Upper lobe of right lung (tissue), 1 donor: ENCODE measurements at regions not wholly inside any gene's neighbourhood (a gene's known extent, or its start where the extent isn't known, plus 50 kb on each side); places are given as distances from the start of the nearest gene placed in this dataset.

Experiments
- ATAC-seq: fragments of 200-7000 bp; cut with Tn5 transposase; one replicate; pipeline ENCODE4 v1.9.1; 2020; ENCODE audit warnings: mild to moderate bottlenecking, moderate library complexity
- DNase-seq: peaks from one replicate; pipeline ENCODE4 v3.0.0-alpha.2; 2020
- H3K27ac ChIP-seq: fragments of 200-600 bp; one replicate; pipeline ENCODE4 v1.8.0; 2022
- H3K27me3 ChIP-seq: fragments of 200-600 bp; one replicate; pipeline ENCODE4 v1.8.0; 2022; ENCODE audit warnings: mild to moderate bottlenecking
- H3K36me3 ChIP-seq: fragments of 200-600 bp; one replicate; pipeline ENCODE4 v1.8.0; 2022
- H3K4me1 ChIP-seq: fragments of 200-600 bp; one replicate; pipeline ENCODE4 v1.8.0; 2022
- H3K4me3 ChIP-seq: fragments of 200-600 bp; one replicate; pipeline ENCODE4 v1.8.0; 2022; ENCODE audit warnings: mild to moderate bottlenecking
- H3K9me3 ChIP-seq: fragments of 200-600 bp; one replicate; pipeline ENCODE4 v1.8.0; 2022
- CTCF ChIP-seq: fragments of 200-600 bp; IDR thresholded peaks from one replicate; pipeline ENCODE4 v1.8.0; 2022; ENCODE audit warnings: antibody characterized with exemption
- intact Hi-C: fragments of 100-400 bp; cut with DNase I; formaldehyde crosslinking; loops from one replicate; pipeline ENCODE4 v1.11.0; 2022
- donor health status: DM: no; HTN: yes; CAD: no; lungs with severe emphysema.

GRCh38 chr1:55990007-55990406 lies 589.4 kb downstream of the PLPP3 start:
- H3K4me1 ChIP-seq: no peaks in the 10 kb centered on the region
- no peak overlapping the region for H3K4me3 ChIP-seq
- no peak overlapping the region for H3K27ac ChIP-seq
- H3K27me3 ChIP-seq: no peaks in the 10 kb centered on the region
- TF ChIP-seq CTCF: no peak
- no peak for DNase-seq
- H3K9me3 ChIP-seq: no peaks in the 10 kb centered on the region
- no peaks in the 10 kb centered on the region for H3K36me3 ChIP-seq
- intact Hi-C loops: no loop called here
- ATAC-seq: no peak

- no peaks in the 10 kb centered on the region for H3K9me3 ChIP-seq
- ATAC-seq (no peak), DNase-seq (no peak)
- no peaks in the 10 kb centered on the region for H3K36me3 ChIP-seq
- H3K4me3 ChIP-seq: no peak overlapping the region
- no peaks in the 10 kb centered on the region for H3K27me3 ChIP-seq
- no peaks in the 10 kb centered on the region for H3K4me1 ChIP-seq
- no peak overlapping the region for H3K27ac ChIP-seq
- intact Hi-C loops: no loop called here
- TF ChIP-seq CTCF: no peak
These were observed 590.4 kb downstream of the PLPP3 start for GRCh38 chr1:55988963-55989452.

GRCh38 chr1:55987491-55988249 lies 591.7 kb downstream of the PLPP3 start:
- H3K4me1 ChIP-seq: no peaks in the 10 kb centered on the region
- ATAC-seq (no peak), DNase-seq (no peak)
- H3K4me3 ChIP-seq: no peak overlapping the region
- H3K27ac ChIP-seq: no peak overlapping the region
- H3K36me3 ChIP-seq: no peaks in the 10 kb centered on the region
- H3K9me3 ChIP-seq: no peaks in the 10 kb centered on the region
- intact Hi-C loops: no loop called here
- H3K27me3 ChIP-seq: no peaks in the 10 kb centered on the region
- no peak for TF ChIP-seq CTCF

GRCh38 chr1:55986003-55986402 lies 593.4 kb downstream of the PLPP3 start:
- ATAC-seq (no peak), DNase-seq (no peak)
- H3K36me3 ChIP-seq: no peaks in the 10 kb centered on the region
- intact Hi-C loops: no loop called here
- no peaks in the 10 kb centered on the region for H3K4me1 ChIP-seq
- H3K27me3 ChIP-seq: no peaks in the 10 kb centered on the region
- no peak overlapping the region for H3K27ac ChIP-seq
- H3K9me3 ChIP-seq: no peaks in the 10 kb centered on the region
- no peak for TF ChIP-seq CTCF
- H3K4me3 ChIP-seq: no peak overlapping the region

GRCh38 chr1:55981010-55981650 lies 598.2 kb downstream of the PLPP3 start:
- H3K27ac ChIP-seq: no peak overlapping the region
- intact Hi-C loops: no loop called here
- no peak overlapping the region for H3K4me3 ChIP-seq
- H3K9me3 ChIP-seq: peaks cover 4% of the 10 kb centered on the region
- no peak for ATAC-seq
- no peaks in the 10 kb centered on the region for H3K27me3 ChIP-seq
- no peak for TF ChIP-seq CTCF
- no peaks in the 10 kb centered on the region for H3K36me3 ChIP-seq
- H3K4me1 ChIP-seq: no peaks in the 10 kb centered on the region
- no peak for DNase-seq
